ENCODE measurements at regions not wholly inside any gene's neighbourhood (a gene's known extent, or its start where the extent isn't known, plus 50 kb on each side); places are given as distances from the start of the nearest gene placed in this dataset.
"Not testable (repeated sequence)": the region's sequence is repeated elsewhere in the genome, so short reads cannot be mapped to it uniquely, and the experiment has no call there.

GRCh38 chr7:136266457-136266856 lies 289.3 kb upstream of the MTPN start:
- no peaks in the 10 kb centered on the region for H3K36me3 ChIP-seq
- no peak for TF ChIP-seq CTCF (IDR thresholded peaks at IDR 0.05)
- no peaks in the 10 kb centered on the region for H3K4me1 ChIP-seq (ENCODE audit: control insufficient read depth in 1 of 2, low read depth in 2 of 2)
- no peak overlapping the region for H3K4me3 ChIP-seq
- H3K27ac ChIP-seq: no peak overlapping the region
- no peaks in the 10 kb centered on the region for H3K27me3 ChIP-seq (replicated peaks; ENCODE audit: insufficient read depth)
- ATAC-seq (ENCODE audit: insufficient number of reproducible peaks, low FRiP score, low read depth) (no peak), DNase-seq (ENCODE audit: low spot score) (no peak)
- peaks cover 6% of the 10 kb centered on the region for H3K9me3 ChIP-seq

- H3K27ac ChIP-seq; ATAC-seq (ENCODE audit: insufficient number of reproducible peaks, low FRiP score, low read depth); DNase-seq (ENCODE audit: low spot score); H3K27me3 ChIP-seq (replicated peaks; ENCODE audit: insufficient read depth); H3K4me1 ChIP-seq (ENCODE audit: control insufficient read depth in 1 of 2, low read depth in 2 of 2); H3K4me3 ChIP-seq; H3K9me3 ChIP-seq; H3K36me3 ChIP-seq: not testable (repeated sequence)
Observed at GRCh38 chr7:136264304-136264703, 287.1 kb upstream of the MTPN start.

- H3K36me3 ChIP-seq, H3K27ac ChIP-seq: not testable (repeated sequence)
Observed at GRCh38 chr7:136263112-136263860, 286.1 kb upstream of the MTPN start.

GRCh38 chr7:136260591-136260990 lies 283.4 kb upstream of the MTPN start:
- not testable (repeated sequence) for H3K4me3 ChIP-seq; H3K36me3 ChIP-seq; H3K9me3 ChIP-seq; H3K27me3 ChIP-seq (replicated peaks; ENCODE audit: insufficient read depth); H3K4me1 ChIP-seq (ENCODE audit: control insufficient read depth in 1 of 2, low read depth in 2 of 2); ATAC-seq (ENCODE audit: insufficient number of reproducible peaks, low FRiP score, low read depth); DNase-seq (ENCODE audit: low spot score); H3K27ac ChIP-seq

More at GRCh38 chr7:136263112-136263860, 286.1 kb upstream of the MTPN start:
- not testable (repeated sequence) for H3K27me3 ChIP-seq (replicated peaks; ENCODE audit: insufficient read depth); DNase-seq (ENCODE audit: low spot score); H3K4me3 ChIP-seq; ATAC-seq (ENCODE audit: insufficient number of reproducible peaks, low FRiP score, low read depth); H3K4me1 ChIP-seq (ENCODE audit: control insufficient read depth in 1 of 2, low read depth in 2 of 2); H3K9me3 ChIP-seq

GRCh38 chr7:136259074-136259473 lies 281.9 kb upstream of the MTPN start:
- ATAC-seq (ENCODE audit: insufficient number of reproducible peaks, low FRiP score, low read depth) (no peak), DNase-seq (ENCODE audit: low spot score) (no peak)
- Histone ChIP-seq H3K27me3 (replicated peaks; ENCODE audit: insufficient read depth) (no peaks in the 10 kb centered on the region), H3K27ac (no peak overlapping the region), H3K4me3 (no peak overlapping the region), H3K36me3 (no peaks in the 10 kb centered on the region), H3K9me3 (peaks cover under 1% of the 10 kb centered on the region), H3K4me1 (ENCODE audit: control insufficient read depth in 1 of 2, low read depth in 2 of 2) (no peaks in the 10 kb centered on the region)
- TF ChIP-seq CTCF (IDR thresholded peaks at IDR 0.05): no peak

GRCh38 chr7:136256491-136256890 lies 279.3 kb upstream of the MTPN start:
- no peak overlapping the region for H3K4me3 ChIP-seq
- H3K27ac ChIP-seq: no peak overlapping the region
- no peaks in the 10 kb centered on the region for H3K9me3 ChIP-seq
- no peaks in the 10 kb centered on the region for H3K4me1 ChIP-seq (ENCODE audit: control insufficient read depth in 1 of 2, low read depth in 2 of 2)
- ATAC-seq (ENCODE audit: insufficient number of reproducible peaks, low FRiP score, low read depth): no peak
- TF ChIP-seq CTCF (IDR thresholded peaks at IDR 0.05): no peak
- no peaks in the 10 kb centered on the region for H3K27me3 ChIP-seq (replicated peaks; ENCODE audit: insufficient read depth)
- no peaks in the 10 kb centered on the region for H3K36me3 ChIP-seq
- DNase-seq (ENCODE audit: low spot score): no peak

- ATAC-seq (ENCODE audit: insufficient number of reproducible peaks, low FRiP score, low read depth): no peak
- Histone ChIP-seq H3K36me3 (no peaks in the 10 kb centered on the region), H3K27ac (no peak overlapping the region), H3K4me3 (no peak overlapping the region), H3K27me3 (replicated peaks; ENCODE audit: insufficient read depth) (no peaks in the 10 kb centered on the region), H3K4me1 (ENCODE audit: control insufficient read depth in 1 of 2, low read depth in 2 of 2) (no peaks in the 10 kb centered on the region), H3K9me3 (no peaks in the 10 kb centered on the region)
- no peak for DNase-seq (ENCODE audit: low spot score)
- no peak for TF ChIP-seq CTCF (IDR thresholded peaks at IDR 0.05)
Observed at GRCh38 chr7:136254148-136254547, 277.0 kb upstream of the MTPN start.
